ENCODE measurements at regions not wholly inside any gene's neighbourhood (a gene's known extent, or its start where the extent isn't known, plus 50 kb on each side); places are given as distances from the start of the nearest gene placed in this dataset.

- H3K27ac Mint-ChIP-seq: no peak overlapping the region
- H3K36me3 Mint-ChIP-seq (ENCODE audit: low read depth): no peaks in the 10 kb centered on the region
- ChIA-PET CTCF (no interaction called here), POLR2A (no interaction called here)
- ATAC-seq (no peak), DNase-seq (no peak)
- H3K4me1 Mint-ChIP-seq (ENCODE audit: low read depth): no peaks in the 10 kb centered on the region
- no peaks in the 10 kb centered on the region for H3K9me3 Mint-ChIP-seq (ENCODE audit: insufficient read depth)
- H3K27me3 Mint-ChIP-seq (ENCODE audit: low read depth): no peaks in the 10 kb centered on the region
- no peak overlapping the region for H3K4me3 Mint-ChIP-seq
Observed at GRCh38 chrX:149207518-149207917, 297.6 kb downstream of the IDS start.

GRCh38 chrX:149205937-149206336 lies 299.2 kb downstream of the IDS start:
- Mint-ChIP-seq H3K4me3 (no peak overlapping the region), H3K9me3 (ENCODE audit: insufficient read depth) (no peaks in the 10 kb centered on the region), H3K27me3 (ENCODE audit: low read depth) (no peaks in the 10 kb centered on the region), H3K4me1 (ENCODE audit: low read depth) (no peaks in the 10 kb centered on the region), H3K27ac (no peak overlapping the region), H3K36me3 (ENCODE audit: low read depth) (no peaks in the 10 kb centered on the region)
- CTCF ChIA-PET: no interaction called here
- ATAC-seq: no peak
- POLR2A ChIA-PET: no interaction called here
- DNase-seq: no peak

GRCh38 chrX:149205081-149205480 lies 300.0 kb downstream of the IDS start:
- CTCF ChIA-PET: no interaction called here
- H3K4me3 Mint-ChIP-seq: no peak overlapping the region
- ATAC-seq (no peak), DNase-seq (no peak)
- no peak overlapping the region for H3K27ac Mint-ChIP-seq
- no peaks in the 10 kb centered on the region for H3K9me3 Mint-ChIP-seq (ENCODE audit: insufficient read depth)
- no peaks in the 10 kb centered on the region for H3K36me3 Mint-ChIP-seq (ENCODE audit: low read depth)
- H3K4me1 Mint-ChIP-seq (ENCODE audit: low read depth): no peaks in the 10 kb centered on the region
- H3K27me3 Mint-ChIP-seq (ENCODE audit: low read depth): no peaks in the 10 kb centered on the region
- POLR2A ChIA-PET: no interaction called here

- H3K9me3 Mint-ChIP-seq (ENCODE audit: insufficient read depth): no peaks in the 10 kb centered on the region
- DNase-seq (no peak), ATAC-seq (no peak)
- H3K27ac Mint-ChIP-seq: no peak overlapping the region
- H3K27me3 Mint-ChIP-seq (ENCODE audit: low read depth): no peaks in the 10 kb centered on the region
- ChIA-PET POLR2A (no interaction called here), CTCF (no interaction called here)
- H3K36me3 Mint-ChIP-seq (ENCODE audit: low read depth): no peaks in the 10 kb centered on the region
- H3K4me3 Mint-ChIP-seq: no peak overlapping the region
- H3K4me1 Mint-ChIP-seq (ENCODE audit: low read depth): no peaks in the 10 kb centered on the region
Observed at GRCh38 chrX:149199734-149200133, 305.4 kb downstream of the IDS start.

- no peak for ATAC-seq
- POLR2A ChIA-PET: no interaction called here
- Mint-ChIP-seq H3K9me3 (ENCODE audit: insufficient read depth) (no peaks in the 10 kb centered on the region), H3K4me1 (ENCODE audit: low read depth) (no peaks in the 10 kb centered on the region), H3K36me3 (ENCODE audit: low read depth) (no peaks in the 10 kb centered on the region), H3K4me3 (no peak overlapping the region), H3K27me3 (ENCODE audit: low read depth) (no peaks in the 10 kb centered on the region), H3K27ac (no peak overlapping the region)
- no peak for DNase-seq
- CTCF ChIA-PET: no interaction called here
Observed at GRCh38 chrX:149198980-149199732, 305.9 kb downstream of the IDS start.

- Mint-ChIP-seq H3K27me3 (ENCODE audit: low read depth) (no peaks in the 10 kb centered on the region), H3K27ac (no peak overlapping the region), H3K9me3 (ENCODE audit: insufficient read depth) (no peaks in the 10 kb centered on the region), H3K36me3 (ENCODE audit: low read depth) (no peaks in the 10 kb centered on the region), H3K4me3 (no peak overlapping the region), H3K4me1 (ENCODE audit: low read depth) (no peaks in the 10 kb centered on the region)
- no peak for DNase-seq
- ChIA-PET POLR2A (no interaction called here), CTCF (no interaction called here)
- ATAC-seq: no peak
Observed at GRCh38 chrX:149185087-149185486, 320.0 kb downstream of the IDS start.

- DNase-seq (no peak), ATAC-seq (no peak)
- no peaks in the 10 kb centered on the region for H3K36me3 Mint-ChIP-seq (ENCODE audit: low read depth)
- H3K4me3 Mint-ChIP-seq: no peak overlapping the region
- no peak overlapping the region for H3K27ac Mint-ChIP-seq
- no peaks in the 10 kb centered on the region for H3K9me3 Mint-ChIP-seq (ENCODE audit: insufficient read depth)
- H3K27me3 Mint-ChIP-seq (ENCODE audit: low read depth): no peaks in the 10 kb centered on the region
- POLR2A ChIA-PET: no interaction called here
- CTCF ChIA-PET: no interaction called here
- H3K4me1 Mint-ChIP-seq (ENCODE audit: low read depth): no peaks in the 10 kb centered on the region
Observed at GRCh38 chrX:149161435-149162088, 343.5 kb downstream of the IDS start.

GRCh38 chrX:149157976-149158375 lies 347.1 kb downstream of the IDS start:
- no peak for ATAC-seq
- CTCF ChIA-PET: no interaction called here
- no peak overlapping the region for H3K4me3 Mint-ChIP-seq

GRCh38 chrX:149152941-149153340 lies 352.2 kb downstream of the IDS start:
- no peak overlapping the region for H3K27ac Mint-ChIP-seq
- DNase-seq (no peak), ATAC-seq (no peak)
- CTCF ChIA-PET: no interaction called here
- H3K36me3 Mint-ChIP-seq (ENCODE audit: low read depth): no peaks in the 10 kb centered on the region
- H3K4me3 Mint-ChIP-seq: no peak overlapping the region
- no peaks in the 10 kb centered on the region for H3K27me3 Mint-ChIP-seq (ENCODE audit: low read depth)
- POLR2A ChIA-PET: no interaction called here
- no peaks in the 10 kb centered on the region for H3K9me3 Mint-ChIP-seq (ENCODE audit: insufficient read depth)
- H3K4me1 Mint-ChIP-seq (ENCODE audit: low read depth): no peaks in the 10 kb centered on the region

More at GRCh38 chrX:149157976-149158375, 347.1 kb downstream of the IDS start:
- POLR2A ChIA-PET: no interaction called here
- Mint-ChIP-seq H3K4me1 (ENCODE audit: low read depth) (no peaks in the 10 kb centered on the region), H3K9me3 (ENCODE audit: insufficient read depth) (no peaks in the 10 kb centered on the region), H3K27ac (no peak overlapping the region), H3K36me3 (ENCODE audit: low read depth) (no peaks in the 10 kb centered on the region), H3K27me3 (ENCODE audit: low read depth) (no peaks in the 10 kb centered on the region)
- no peak for DNase-seq

- POLR2A ChIA-PET: no interaction called here
- H3K4me1 Mint-ChIP-seq (ENCODE audit: low read depth): no peaks in the 10 kb centered on the region
- H3K4me3 Mint-ChIP-seq: no peak overlapping the region
- H3K36me3 Mint-ChIP-seq (ENCODE audit: low read depth): no peaks in the 10 kb centered on the region
- H3K27me3 Mint-ChIP-seq (ENCODE audit: low read depth): no peaks in the 10 kb centered on the region
- CTCF ChIA-PET: no interaction called here
- no peak overlapping the region for H3K27ac Mint-ChIP-seq
- DNase-seq (no peak), ATAC-seq (no peak)
- no peaks in the 10 kb centered on the region for H3K9me3 Mint-ChIP-seq (ENCODE audit: insufficient read depth)
Observed at GRCh38 chrX:149151805-149152757, 353.0 kb downstream of the IDS start.

- Mint-ChIP-seq H3K27me3 (ENCODE audit: low read depth) (no peaks in the 10 kb centered on the region), H3K27ac (no peak overlapping the region), H3K4me3 (no peak overlapping the region), H3K4me1 (ENCODE audit: low read depth) (no peaks in the 10 kb centered on the region), H3K9me3 (ENCODE audit: insufficient read depth) (no peaks in the 10 kb centered on the region), H3K36me3 (ENCODE audit: low read depth) (no peaks in the 10 kb centered on the region)
- ATAC-seq (no peak), DNase-seq (no peak)
- CTCF ChIA-PET: no interaction called here
- POLR2A ChIA-PET: no interaction called here
Observed at GRCh38 chrX:149145845-149146285, 359.2 kb downstream of the IDS start.

- Mint-ChIP-seq H3K4me1 (ENCODE audit: low read depth) (no peaks in the 10 kb centered on the region), H3K9me3 (ENCODE audit: insufficient read depth) (no peaks in the 10 kb centered on the region), H3K27ac (no peak overlapping the region), H3K27me3 (ENCODE audit: low read depth) (no peaks in the 10 kb centered on the region), H3K36me3 (ENCODE audit: low read depth) (no peaks in the 10 kb centered on the region), H3K4me3 (no peak overlapping the region)
- CTCF ChIA-PET: no interaction called here
- no peak for DNase-seq
- ATAC-seq: no peak
- POLR2A ChIA-PET: no interaction called here
Observed at GRCh38 chrX:149131774-149132173, 373.3 kb downstream of the IDS start.
